ENCODE measurements at regions not wholly inside any gene's neighbourhood (a gene's known extent, or its start where the extent isn't known, plus 50 kb on each side); places are given as distances from the start of the nearest gene placed in this dataset.

DNA sequence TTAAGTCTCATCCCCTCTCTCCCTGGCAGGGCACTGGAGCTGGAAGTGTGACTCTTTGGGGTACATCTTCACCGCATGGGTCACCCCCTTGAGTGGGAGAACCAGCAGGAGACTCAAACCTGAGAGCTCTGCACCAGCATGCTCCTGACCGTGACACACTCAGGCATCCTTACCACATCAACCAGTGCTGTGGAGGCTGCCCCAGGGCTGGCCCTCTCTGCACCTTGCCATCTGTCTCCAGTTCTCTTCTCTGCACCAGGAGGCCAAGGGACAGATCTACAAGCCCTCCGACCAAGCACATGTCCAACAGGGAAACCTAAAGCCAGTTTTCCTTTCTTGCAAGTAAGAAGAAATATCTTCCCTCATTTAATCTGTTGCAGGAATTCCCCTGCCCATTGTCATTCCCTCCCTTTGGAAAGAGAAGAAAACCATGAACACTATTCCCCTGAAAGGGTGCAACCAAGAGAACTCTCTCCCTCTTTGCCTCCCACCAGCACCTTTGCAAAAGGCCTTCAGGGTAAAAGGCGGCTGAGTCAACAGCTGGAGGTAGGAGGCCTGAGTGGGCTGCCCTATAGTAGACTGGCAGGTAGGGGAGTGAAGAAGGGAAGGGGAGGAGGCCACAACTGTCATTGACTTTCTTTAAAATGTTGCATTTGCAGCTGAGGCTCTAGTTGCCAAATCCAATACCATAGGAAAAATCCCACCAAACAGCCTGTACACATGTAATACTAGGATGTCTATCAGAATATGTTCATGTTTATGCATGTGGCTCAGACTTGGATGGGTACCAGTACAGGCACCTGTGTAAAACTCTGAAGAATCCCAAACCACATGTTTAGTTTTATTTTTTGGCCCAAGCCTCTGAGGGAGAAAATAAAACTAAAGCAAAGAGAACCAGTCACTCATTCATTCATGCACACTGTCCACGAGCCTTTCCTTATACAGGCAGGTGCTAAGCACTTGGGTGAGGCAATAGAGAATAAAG is 117.0 kb downstream of the WT1 start:
- H3K4me1 ChIP-seq (ENCODE audit: control insufficient read depth, low read depth, low read length) = no peaks in the 10 kb centered on the region
- no peaks in the 10 kb centered on the region for H3K27me3 ChIP-seq (ENCODE audit: control insufficient read depth, insufficient read depth, low read length)
- H3K9ac ChIP-seq (ENCODE audit: low read length) = no peak overlapping the region
- H3K4me3 ChIP-seq (ENCODE audit: low read length) = no peak overlapping the region
- H3K9me3 ChIP-seq (ENCODE audit: control insufficient read depth, low read depth, low read length) = no peaks in the 10 kb centered on the region
- H3K27ac ChIP-seq (ENCODE audit: low read length) = no peak overlapping the region
- H3K36me3 ChIP-seq (ENCODE audit: control insufficient read depth, low read depth, low read length) = no peaks in the 10 kb centered on the region

DNA sequence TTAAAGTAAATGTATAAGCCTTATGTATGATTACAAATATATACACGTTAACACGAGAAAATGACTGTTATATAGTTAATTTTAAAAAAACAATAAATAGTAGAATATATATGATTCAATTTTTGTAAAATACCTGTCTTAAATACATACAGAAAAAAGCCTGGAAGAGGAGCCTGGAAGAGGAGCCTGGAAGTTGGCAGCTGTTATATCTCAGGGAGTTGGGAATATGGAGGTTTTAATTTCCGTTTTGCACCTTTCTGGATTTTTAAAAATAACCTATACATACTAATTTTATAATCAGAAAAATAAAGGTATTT is 111.6 kb downstream of the WT1 start:
- no peaks in the 10 kb centered on the region for H3K9me3 ChIP-seq (ENCODE audit: control insufficient read depth, low read depth, low read length)
- H3K36me3 ChIP-seq (ENCODE audit: control insufficient read depth, low read depth, low read length) = no peaks in the 10 kb centered on the region
- H3K9ac ChIP-seq (ENCODE audit: low read length) = no peak overlapping the region
- no peaks in the 10 kb centered on the region for H3K27me3 ChIP-seq (ENCODE audit: control insufficient read depth, insufficient read depth, low read length)
- no peak overlapping the region for H3K4me3 ChIP-seq (ENCODE audit: low read length)
- no peak overlapping the region for H3K27ac ChIP-seq (ENCODE audit: low read length)
- H3K4me1 ChIP-seq (ENCODE audit: control insufficient read depth, low read depth, low read length) = no peaks in the 10 kb centered on the region

DNA sequence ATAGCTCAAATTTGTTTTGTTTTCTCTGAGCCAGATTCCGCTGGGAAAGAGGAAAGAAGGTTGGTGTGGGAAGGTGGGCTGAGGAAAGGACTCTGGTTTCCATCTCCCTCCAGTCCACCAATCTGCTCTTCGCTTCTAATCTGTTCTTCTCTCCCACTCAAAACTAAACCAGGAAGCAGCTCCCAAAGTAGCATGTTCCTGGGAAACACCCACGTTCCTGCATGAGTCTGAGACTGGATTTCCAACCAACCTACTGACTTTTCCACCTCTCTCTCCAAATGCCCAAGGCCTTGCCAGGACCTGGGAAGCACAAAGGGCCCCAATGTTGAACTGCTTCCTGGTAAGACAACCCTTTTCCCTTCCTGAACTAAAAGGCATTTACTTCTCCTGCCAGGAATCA is 110.2 kb downstream of the WT1 start:
- no peak overlapping the region for H3K9ac ChIP-seq (ENCODE audit: low read length)
- no peaks in the 10 kb centered on the region for H3K9me3 ChIP-seq (ENCODE audit: control insufficient read depth, low read depth, low read length)

DNA sequence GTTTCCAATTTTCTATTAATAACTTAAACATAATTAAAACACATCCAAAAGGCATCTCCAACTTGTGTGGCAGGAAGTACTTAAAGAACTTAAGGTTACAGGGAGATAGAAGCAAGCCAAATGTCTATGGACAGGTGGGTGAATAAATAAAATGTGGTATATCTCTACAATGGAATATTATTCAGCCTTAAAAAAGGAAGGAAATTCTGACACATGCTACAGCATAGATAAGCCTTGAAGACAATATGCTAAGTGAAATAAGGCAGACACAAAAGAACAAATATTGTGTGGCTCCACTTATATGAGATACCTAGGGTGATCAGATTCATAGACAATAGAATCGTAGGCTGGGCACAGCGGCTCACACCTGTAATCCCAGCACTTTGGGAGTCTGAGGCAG is 109.6 kb downstream of the WT1 start:
- Histone ChIP-seq H3K27me3 (ENCODE audit: control insufficient read depth, insufficient read depth, low read length) (no peaks in the 10 kb centered on the region), H3K4me3 (ENCODE audit: low read length) (no peak overlapping the region), H3K4me1 (ENCODE audit: control insufficient read depth, low read depth, low read length) (no peaks in the 10 kb centered on the region), H3K27ac (ENCODE audit: low read length) (no peak overlapping the region), H3K9me3 (ENCODE audit: control insufficient read depth, low read depth, low read length) (no peaks in the 10 kb centered on the region), H3K9ac (ENCODE audit: low read length) (no peak overlapping the region), H3K36me3 (ENCODE audit: control insufficient read depth, low read depth, low read length) (no peaks in the 10 kb centered on the region)

More for the DNA sequence above, 110.2 kb downstream of the WT1 start:
- no peaks in the 10 kb centered on the region for H3K4me1 ChIP-seq (ENCODE audit: control insufficient read depth, low read depth, low read length)
- H3K4me3 ChIP-seq (ENCODE audit: low read length) = no peak overlapping the region
- H3K36me3 ChIP-seq (ENCODE audit: control insufficient read depth, low read depth, low read length) = no peaks in the 10 kb centered on the region
- no peak overlapping the region for H3K27ac ChIP-seq (ENCODE audit: low read length)
- H3K27me3 ChIP-seq (ENCODE audit: control insufficient read depth, insufficient read depth, low read length) = no peaks in the 10 kb centered on the region

DNA sequence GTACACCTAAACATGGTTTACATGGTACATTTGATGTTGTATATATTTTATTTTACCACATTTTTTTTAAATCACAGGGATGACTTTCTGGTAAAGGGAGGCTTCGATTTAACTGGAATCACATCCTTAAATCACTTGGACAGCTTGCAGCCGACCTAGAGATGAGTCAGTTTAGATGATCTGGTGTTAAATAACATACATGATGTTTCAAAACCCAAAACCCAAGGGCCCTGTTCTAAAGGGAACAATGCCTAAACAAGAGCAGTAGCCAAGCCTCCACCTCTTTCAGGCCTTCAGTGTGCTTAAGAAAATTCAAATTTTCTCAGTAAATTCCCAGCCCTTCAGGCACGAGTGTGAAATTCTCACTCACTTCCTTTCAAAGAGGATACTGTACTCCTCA is 108.8 kb downstream of the WT1 start:
- Histone ChIP-seq H3K36me3 (ENCODE audit: control insufficient read depth, low read depth, low read length) (no peaks in the 10 kb centered on the region), H3K27me3 (ENCODE audit: control insufficient read depth, insufficient read depth, low read length) (peaks cover under 1% of the 10 kb centered on the region), H3K9ac (ENCODE audit: low read length) (no peak overlapping the region), H3K4me3 (ENCODE audit: low read length) (no peak overlapping the region), H3K4me1 (ENCODE audit: control insufficient read depth, low read depth, low read length) (no peaks in the 10 kb centered on the region), H3K27ac (ENCODE audit: low read length) (no peak overlapping the region), H3K9me3 (ENCODE audit: control insufficient read depth, low read depth, low read length) (no peaks in the 10 kb centered on the region)

DNA sequence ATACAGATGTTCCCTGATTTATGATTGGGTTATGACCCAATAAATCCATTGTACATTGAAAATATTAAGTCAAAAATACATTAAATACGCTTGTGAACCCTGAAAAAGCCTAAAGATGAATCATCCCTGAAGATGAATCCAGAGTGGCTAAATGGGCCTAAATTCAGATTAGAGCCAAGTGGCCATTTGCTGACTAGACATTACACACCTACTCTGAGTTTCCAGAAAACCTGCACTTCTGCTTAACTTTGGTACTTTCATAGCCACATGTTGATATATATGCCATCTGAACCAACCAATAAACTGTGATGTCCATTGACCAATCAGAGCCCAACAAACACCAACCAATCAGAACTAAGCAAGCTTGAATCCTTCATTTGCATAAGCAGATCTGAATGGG is 106.9 kb downstream of the WT1 start:
- H3K9me3 ChIP-seq (ENCODE audit: control insufficient read depth, low read depth, low read length) = no peaks in the 10 kb centered on the region

DNA sequence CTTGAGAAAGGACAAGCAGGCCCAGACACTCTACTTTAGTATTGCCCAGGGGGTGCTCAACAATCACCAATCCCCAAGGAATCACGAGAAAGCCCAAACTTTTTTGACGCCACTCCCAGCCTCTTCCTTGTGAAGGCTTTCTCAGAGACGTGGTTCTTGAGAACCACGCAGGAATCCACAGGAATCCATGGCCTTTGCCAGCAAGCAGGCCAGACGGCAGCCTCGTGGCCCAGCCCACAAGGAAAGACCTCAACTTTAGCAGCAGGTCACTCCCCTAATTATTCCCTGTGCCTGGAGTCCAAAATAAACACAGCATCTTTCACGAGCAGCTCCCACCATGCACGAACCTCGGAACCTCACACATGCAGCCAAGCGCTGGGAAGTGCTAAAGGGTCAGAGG is 104.2 kb downstream of the WT1 start:
- Histone ChIP-seq H3K9ac (ENCODE audit: low read length) (no peak overlapping the region), H3K4me3 (ENCODE audit: low read length) (no peak overlapping the region), H3K27me3 (ENCODE audit: control insufficient read depth, insufficient read depth, low read length) (peaks cover 36% of the 10 kb centered on the region), H3K27ac (ENCODE audit: low read length) (no peak overlapping the region), H3K36me3 (ENCODE audit: control insufficient read depth, low read depth, low read length) (no peaks in the 10 kb centered on the region), H3K4me1 (ENCODE audit: control insufficient read depth, low read depth, low read length) (peaks cover 5% of the 10 kb centered on the region), H3K9me3 (ENCODE audit: control insufficient read depth, low read depth, low read length) (peaks cover 5% of the 10 kb centered on the region)

More for the DNA sequence above, 106.9 kb downstream of the WT1 start:
- Histone ChIP-seq H3K4me1 (ENCODE audit: control insufficient read depth, low read depth, low read length) (peaks cover 5% of the 10 kb centered on the region), H3K27ac (ENCODE audit: low read length) (no peak overlapping the region), H3K9ac (ENCODE audit: low read length) (no peak overlapping the region), H3K36me3 (ENCODE audit: control insufficient read depth, low read depth, low read length) (no peaks in the 10 kb centered on the region), H3K27me3 (ENCODE audit: control insufficient read depth, insufficient read depth, low read length) (peaks cover 19% of the 10 kb centered on the region), H3K4me3 (ENCODE audit: low read length) (no peak overlapping the region)

DNA sequence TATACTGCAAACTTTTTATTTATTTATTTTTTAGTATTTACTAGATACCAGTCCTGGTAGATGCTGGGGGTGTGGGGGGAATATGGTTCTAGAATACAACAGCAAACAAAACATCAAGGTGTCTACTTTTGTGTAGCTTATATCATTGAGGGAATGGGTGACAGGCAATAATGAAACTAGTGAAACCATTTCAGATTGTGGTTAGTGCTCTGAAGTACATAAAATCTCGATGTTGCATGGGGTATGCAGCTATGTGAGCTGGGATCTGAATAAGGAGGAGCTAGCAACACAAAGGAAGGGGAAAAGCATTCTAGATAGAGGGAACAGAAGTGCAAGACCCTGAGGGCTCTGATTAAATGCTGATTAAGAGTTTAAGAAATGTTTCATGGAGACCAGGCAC is 103.5 kb downstream of the WT1 start:
- no peaks in the 10 kb centered on the region for H3K36me3 ChIP-seq (ENCODE audit: control insufficient read depth, low read depth, low read length)
- no peak overlapping the region for H3K9ac ChIP-seq (ENCODE audit: low read length)
- no peak overlapping the region for H3K27ac ChIP-seq (ENCODE audit: low read length)
- peaks cover 5% of the 10 kb centered on the region for H3K4me1 ChIP-seq (ENCODE audit: control insufficient read depth, low read depth, low read length)
- H3K9me3 ChIP-seq (ENCODE audit: control insufficient read depth, low read depth, low read length) = peaks cover 5% of the 10 kb centered on the region
- no peak overlapping the region for H3K4me3 ChIP-seq (ENCODE audit: low read length)
- H3K27me3 ChIP-seq (ENCODE audit: control insufficient read depth, insufficient read depth, low read length) = peaks cover 36% of the 10 kb centered on the region

DNA sequence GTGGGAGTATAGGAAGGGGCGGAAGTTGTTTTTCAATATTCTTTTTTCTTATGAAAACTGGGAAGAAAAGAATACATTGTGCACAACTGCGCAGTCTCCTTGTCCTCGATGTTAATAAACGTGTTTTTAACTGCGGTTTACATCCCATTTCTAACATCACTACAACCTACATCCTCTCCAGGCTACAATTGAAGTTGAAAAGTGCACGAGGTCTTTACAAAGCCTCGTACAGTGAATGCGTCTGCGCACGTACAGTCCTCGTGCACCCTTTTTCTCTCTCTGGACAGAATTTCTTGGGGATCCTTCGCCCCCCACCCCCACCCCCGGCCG is 102.4 kb downstream of the WT1 start:
- peak overlapping the region; percentile 60 for H3K4me3 ChIP-seq (ENCODE audit: low read length)
- peak overlapping the region; percentile 4 for H3K9ac ChIP-seq (ENCODE audit: low read length)
- no peaks in the 10 kb centered on the region for H3K36me3 ChIP-seq (ENCODE audit: control insufficient read depth, low read depth, low read length)

DNA sequence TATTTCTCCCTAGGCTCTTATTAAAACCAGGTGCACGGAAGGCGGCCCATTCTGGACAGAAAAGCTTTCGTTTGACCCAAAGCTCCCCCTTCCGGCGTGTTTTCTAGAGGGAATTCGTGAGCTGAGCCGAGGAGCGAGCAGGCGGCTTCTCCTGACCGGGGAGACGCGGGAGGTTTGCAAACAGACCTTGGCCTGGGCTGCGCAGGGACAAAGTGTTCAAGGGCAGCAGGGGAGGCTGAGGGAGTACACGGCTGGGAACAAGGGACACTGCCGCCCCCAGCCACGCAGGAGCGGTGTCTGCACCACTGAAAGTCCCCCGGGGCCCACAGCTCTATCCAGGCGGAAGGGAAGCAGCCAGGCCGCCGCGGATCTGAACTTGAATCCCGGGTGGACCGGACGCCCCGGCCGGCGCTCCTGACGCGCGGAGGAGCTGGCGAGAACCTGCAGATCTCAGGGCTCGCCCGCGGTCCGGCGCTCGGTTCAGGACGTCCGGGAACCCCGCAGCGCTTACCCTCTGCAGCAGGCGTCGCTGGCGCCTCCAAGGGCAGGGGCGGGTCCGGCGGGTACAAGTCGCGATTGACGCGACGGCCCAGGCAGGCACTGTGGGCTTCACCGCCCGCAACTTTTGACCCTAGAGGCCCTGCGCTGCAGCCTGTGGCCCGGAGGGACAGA is 101.9 kb downstream of the WT1 start:
- no peak overlapping the region for H3K27ac ChIP-seq (ENCODE audit: low read length)
- peak overlapping the region; percentile 4 for H3K9ac ChIP-seq (ENCODE audit: low read length)
- peaks cover 5% of the 10 kb centered on the region for H3K9me3 ChIP-seq (ENCODE audit: control insufficient read depth, low read depth, low read length)
- H3K4me1 ChIP-seq (ENCODE audit: control insufficient read depth, low read depth, low read length) = peaks cover 5% of the 10 kb centered on the region
- peaks cover 36% of the 10 kb centered on the region for H3K27me3 ChIP-seq (ENCODE audit: control insufficient read depth, insufficient read depth, low read length)
- H3K36me3 ChIP-seq (ENCODE audit: control insufficient read depth, low read depth, low read length) = no peaks in the 10 kb centered on the region
- H3K4me3 ChIP-seq (ENCODE audit: low read length) = peak overlapping the region; percentile 60

More for the DNA sequence above, 102.4 kb downstream of the WT1 start:
- Histone ChIP-seq H3K4me1 (ENCODE audit: control insufficient read depth, low read depth, low read length) (peaks cover 5% of the 10 kb centered on the region), H3K27ac (ENCODE audit: low read length) (no peak overlapping the region), H3K27me3 (ENCODE audit: control insufficient read depth, insufficient read depth, low read length) (peaks cover 36% of the 10 kb centered on the region), H3K9me3 (ENCODE audit: control insufficient read depth, low read depth, low read length) (peaks cover 5% of the 10 kb centered on the region)

DNA sequence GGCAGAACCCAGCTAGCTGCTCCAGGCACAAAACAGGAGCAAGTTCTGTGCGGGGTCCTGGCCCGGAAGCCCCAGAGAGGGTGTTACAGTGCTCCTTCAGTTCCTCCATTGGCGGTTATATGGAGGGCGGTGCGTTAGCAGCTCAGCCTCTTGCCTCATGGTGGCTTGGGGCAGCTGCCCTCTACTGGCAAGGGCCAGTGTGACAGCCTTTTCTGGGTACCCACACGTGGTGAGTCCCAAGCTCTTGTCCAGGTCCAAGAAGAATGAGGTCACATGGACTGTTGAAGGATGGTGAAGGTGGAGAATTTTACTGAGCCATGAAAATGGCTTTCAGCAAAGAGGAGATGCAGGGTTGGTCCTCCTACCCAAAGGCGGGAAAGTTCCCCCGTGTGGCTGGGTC is 100.5 kb downstream of the WT1 start:
- Histone ChIP-seq H3K9me3 (ENCODE audit: control insufficient read depth, low read depth, low read length) (peaks cover 5% of the 10 kb centered on the region), H3K27ac (ENCODE audit: low read length) (no peak overlapping the region), H3K4me3 (ENCODE audit: low read length) (no peak overlapping the region), H3K9ac (ENCODE audit: low read length) (no peak overlapping the region), H3K36me3 (ENCODE audit: control insufficient read depth, low read depth, low read length) (no peaks in the 10 kb centered on the region), H3K4me1 (ENCODE audit: control insufficient read depth, low read depth, low read length) (peaks cover 5% of the 10 kb centered on the region), H3K27me3 (ENCODE audit: control insufficient read depth, insufficient read depth, low read length) (peaks cover 36% of the 10 kb centered on the region)

Data from iPS-18a (cell line).